GM12874 (cell line): ENCODE measurements at regions not wholly inside any gene's neighbourhood (a gene's known extent, or its start where the extent isn't known, plus 50 kb on each side); places are given as distances from the start of the nearest gene placed in this dataset.

ENCODE experiments used
- TF ChIP-seq, protein P1 (sequence below): IDR thresholded peaks from 2 replicates; pipeline ENCODE4 v1.5.1; 2011; ENCODE audit warnings: low read depth, mild to moderate bottlenecking, control low read depth, low read length, moderate library complexity; ENCODE audit not compliant: insufficient read depth

DNA sequence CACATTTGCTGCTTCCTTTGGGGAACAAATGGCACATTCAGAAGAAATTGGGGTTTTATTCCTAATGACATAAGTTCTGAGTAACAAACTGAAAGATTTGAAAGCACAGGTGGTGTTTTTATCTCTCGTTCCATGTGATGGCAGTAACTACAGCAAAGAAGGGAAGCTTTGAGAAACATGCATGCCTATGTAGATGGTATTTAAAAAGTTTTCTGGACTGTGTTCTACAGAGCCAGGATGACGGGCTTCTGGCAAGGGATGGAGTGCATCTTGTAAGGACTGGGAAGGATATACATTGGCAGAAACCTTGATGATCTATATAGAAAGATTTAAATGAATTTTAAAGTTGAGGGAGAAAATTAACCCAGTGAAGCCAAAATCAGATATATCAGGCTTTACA is 362.2 kb upstream of the ROPN1 start:
- TF ChIP-seq, protein P1, sequence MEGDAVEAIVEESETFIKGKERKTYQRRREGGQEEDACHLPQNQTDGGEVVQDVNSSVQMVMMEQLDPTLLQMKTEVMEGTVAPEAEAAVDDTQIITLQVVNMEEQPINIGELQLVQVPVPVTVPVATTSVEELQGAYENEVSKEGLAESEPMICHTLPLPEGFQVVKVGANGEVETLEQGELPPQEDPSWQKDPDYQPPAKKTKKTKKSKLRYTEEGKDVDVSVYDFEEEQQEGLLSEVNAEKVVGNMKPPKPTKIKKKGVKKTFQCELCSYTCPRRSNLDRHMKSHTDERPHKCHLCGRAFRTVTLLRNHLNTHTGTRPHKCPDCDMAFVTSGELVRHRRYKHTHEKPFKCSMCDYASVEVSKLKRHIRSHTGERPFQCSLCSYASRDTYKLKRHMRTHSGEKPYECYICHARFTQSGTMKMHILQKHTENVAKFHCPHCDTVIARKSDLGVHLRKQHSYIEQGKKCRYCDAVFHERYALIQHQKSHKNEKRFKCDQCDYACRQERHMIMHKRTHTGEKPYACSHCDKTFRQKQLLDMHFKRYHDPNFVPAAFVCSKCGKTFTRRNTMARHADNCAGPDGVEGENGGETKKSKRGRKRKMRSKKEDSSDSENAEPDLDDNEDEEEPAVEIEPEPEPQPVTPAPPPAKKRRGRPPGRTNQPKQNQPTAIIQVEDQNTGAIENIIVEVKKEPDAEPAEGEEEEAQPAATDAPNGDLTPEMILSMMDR: no peak

DNA sequence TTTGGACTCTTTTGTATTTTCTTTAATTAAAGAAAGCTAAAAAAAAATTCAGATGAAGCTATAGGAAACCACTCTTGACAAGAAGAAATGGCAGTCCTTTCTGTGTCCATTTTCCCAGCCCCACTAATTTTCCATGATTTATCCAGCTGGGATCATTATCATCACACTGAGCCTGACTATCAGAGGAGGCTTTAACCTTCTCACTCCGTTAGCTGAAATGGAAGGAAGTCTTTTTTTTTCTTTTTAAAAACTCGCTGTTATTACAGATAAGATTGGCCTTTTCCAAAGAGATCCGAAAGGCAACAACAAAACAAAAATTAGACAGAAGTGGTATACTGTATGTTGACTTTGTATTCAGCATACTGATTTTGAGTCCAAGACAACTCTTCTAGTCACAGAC is 366.2 kb upstream of the ROPN1 start:
- TF ChIP-seq, protein P1: no peak

DNA sequence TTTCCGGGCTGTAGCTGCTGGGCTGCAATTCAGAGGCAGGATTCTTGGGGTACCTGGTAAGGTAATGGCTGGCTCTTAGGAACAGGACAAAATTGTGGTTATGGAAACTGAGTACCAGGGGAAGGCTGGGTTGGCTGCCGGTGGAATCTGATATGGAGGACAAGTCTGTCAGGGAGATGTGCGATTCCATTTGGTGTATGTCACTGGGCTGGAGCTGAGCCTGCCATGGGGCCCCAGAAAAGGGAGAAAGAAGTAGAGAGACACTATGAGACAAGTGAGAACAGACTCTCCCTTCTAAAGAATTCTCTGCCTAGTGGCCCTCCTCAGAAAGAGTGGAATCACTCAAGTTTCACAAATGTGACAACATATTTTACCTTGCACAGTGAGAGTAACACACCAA is 368.2 kb upstream of the ROPN1 start:
- TF ChIP-seq, protein P1: no peak

DNA sequence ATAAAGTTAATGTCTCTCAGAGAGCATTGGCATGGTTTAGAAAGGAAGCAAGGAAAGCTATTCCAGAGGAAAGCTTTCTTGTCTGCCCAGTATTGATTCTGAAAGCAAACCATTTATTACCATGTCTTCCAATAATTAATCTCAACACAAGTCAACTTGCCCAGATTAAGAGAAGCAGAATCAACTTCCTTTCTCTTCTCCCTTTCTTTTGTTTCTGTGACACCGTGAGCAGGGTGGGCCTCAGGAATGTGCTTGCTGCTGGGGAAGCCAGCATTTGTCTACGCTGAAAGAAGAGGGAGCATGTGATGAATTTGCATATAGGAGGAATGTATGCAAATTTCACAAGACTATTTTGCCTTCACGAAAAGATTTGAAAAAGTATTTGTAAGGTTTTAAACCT is 368.6 kb upstream of the ROPN1 start:
- TF ChIP-seq, protein P1: no peak

GRCh38 chr3:124361566-124361965 is 368.7 kb upstream of the UMPS start:
- TF ChIP-seq, protein P1: no peak

- TF ChIP-seq, protein P1: no peak
Measured at GRCh38 chr3:124362455-124362854, 367.8 kb upstream of the UMPS start.

DNA sequence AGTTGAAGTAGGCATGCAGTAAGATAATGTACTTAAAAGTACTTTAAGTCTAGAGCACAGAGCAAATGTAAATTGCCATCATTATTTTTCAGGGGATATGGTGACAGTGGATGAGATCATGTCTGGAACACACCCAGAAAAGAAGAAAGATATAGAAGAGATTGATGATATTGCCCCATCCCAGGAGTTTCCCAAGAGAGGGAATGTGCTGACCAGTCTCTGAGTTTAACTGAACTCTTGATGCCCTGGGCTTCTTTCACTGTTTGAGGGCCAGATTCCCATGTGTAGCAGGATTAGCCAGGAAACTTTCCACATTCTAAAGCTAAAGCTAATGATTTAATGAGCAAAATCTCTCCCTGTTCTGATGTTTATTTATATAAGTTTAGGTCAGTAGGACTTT is 366.8 kb upstream of the UMPS start:
- TF ChIP-seq, protein P1: no peak
